Large intestine (tissue), 3 donors: ENCODE measurements at regions not wholly inside any gene's neighbourhood (a gene's known extent, or its start where the extent isn't known, plus 50 kb on each side); places are given as distances from the start of the nearest gene placed in this dataset.

Experiments used
- DNase-seq, 2 donors: peaks; one replicate each; pipeline versions ENCODE4 v3.0.0 to v3.0.0-alpha.2; 2013
- H3K27ac ChIP-seq: one replicate; pipeline ENCODE4 v1.5.1; 2013; ENCODE audit warnings: low read length
- H3K27me3 ChIP-seq: 2 replicates; pipeline ENCODE4 v1.6.1; 2013; ENCODE audit warnings: low read length; ENCODE audit not compliant: control insufficient read depth, insufficient read depth
- H3K36me3 ChIP-seq: 2 replicates; pipeline ENCODE4 v1.6.1; 2013; ENCODE audit warnings: low read length; ENCODE audit not compliant: control insufficient read depth, insufficient read depth
- H3K4me1 ChIP-seq: one replicate; pipeline ENCODE4 v1.6.1; 2013; ENCODE audit warnings: low read length; ENCODE audit not compliant: control insufficient read depth, insufficient read depth
- H3K4me3 ChIP-seq: one replicate; pipeline ENCODE4 v1.5.1; 2013; ENCODE audit warnings: low read length
- H3K9me3 ChIP-seq: one replicate; pipeline ENCODE4 v1.6.1; 2013; ENCODE audit warnings: mild to moderate bottlenecking, low read depth, low read length, moderate library complexity; ENCODE audit not compliant: control insufficient read depth
- WGBS: methylation state at CpG from one replicate; pipeline ENCODE4 v1.1.5; 2013; ENCODE audit warnings: low lambda C conversion rate; ENCODE audit not compliant: insufficient coverage; 5-methylcytosine and 5-hydroxymethylcytosine counted together

- no peaks in the 10 kb centered on the region for H3K4me1 ChIP-seq
- H3K9me3 ChIP-seq, result no peaks in the 10 kb centered on the region
- H3K27me3 ChIP-seq, result no peaks in the 10 kb centered on the region
- H3K27ac ChIP-seq, result no peak overlapping the region
- H3K36me3 ChIP-seq, result no peaks in the 10 kb centered on the region
- no peak overlapping the region for H3K4me3 ChIP-seq
- DNase-seq, result no peak
- no CpG with 5 or more reads among the region's 5 CpGs for whole genome bisulfite sequencing
Measured at GRCh38 chrX:27008486-27008885, 454.7 kb downstream of the PPP4R3C start.

DNA sequence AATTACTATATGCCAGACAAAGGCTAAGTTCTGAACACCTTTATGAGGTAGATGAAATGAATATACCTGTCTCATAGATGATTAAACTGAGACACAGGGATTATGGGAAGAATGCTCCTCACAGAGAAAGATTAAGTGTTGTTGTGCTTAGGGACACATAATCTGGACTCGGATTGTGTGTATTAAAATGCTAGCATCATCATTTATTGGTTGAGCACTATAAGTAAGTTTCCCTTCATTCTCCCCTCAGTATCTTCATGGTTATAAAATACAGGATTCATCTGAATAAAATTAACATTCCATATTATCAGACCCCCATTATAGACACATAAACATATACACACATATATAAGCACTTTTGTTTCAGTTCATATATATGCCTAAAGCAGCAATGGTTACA lies 463.5 kb downstream of the PPP4R3C start:
- Histone ChIP-seq H3K4me3 (no peak overlapping the region), H3K27ac (no peak overlapping the region), H3K4me1 (no peaks in the 10 kb centered on the region), H3K9me3 (no peaks in the 10 kb centered on the region), H3K27me3 (no peaks in the 10 kb centered on the region), H3K36me3 (no peaks in the 10 kb centered on the region)
- no CpG with 5 or more reads among the region's 1 CpG for WGBS
- DNase-seq, result no peak

DNA sequence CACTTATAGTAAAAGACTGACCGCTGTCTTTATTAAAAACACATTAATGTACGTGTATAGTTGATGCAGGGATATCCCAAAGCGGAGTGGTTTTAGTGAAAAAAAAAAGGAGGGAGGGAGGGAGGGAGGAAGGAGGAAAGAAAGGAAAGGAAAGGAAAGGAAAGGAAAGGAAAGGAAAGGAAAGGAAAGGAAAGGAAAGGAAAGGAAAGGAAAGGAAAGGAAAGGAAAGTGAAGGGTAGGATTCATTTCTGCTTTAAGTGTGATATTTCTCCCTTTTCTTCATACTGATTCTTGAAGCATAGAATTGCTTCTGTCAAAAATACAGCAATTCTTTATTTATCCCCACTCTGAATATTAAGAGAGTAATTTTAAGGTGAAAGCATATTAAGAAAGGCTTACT lies 504.9 kb downstream of the PPP4R3C start:
- no peak overlapping the region for H3K4me3 ChIP-seq
- no peak for DNase-seq
- 100% methylated on average over 1 of the region's 3 CpGs for WGBS
- H3K4me1 ChIP-seq, result no peaks in the 10 kb centered on the region
- H3K27me3 ChIP-seq, result no peaks in the 10 kb centered on the region
- H3K27ac ChIP-seq, result no peak overlapping the region
- H3K36me3 ChIP-seq, result no peaks in the 10 kb centered on the region
- no peaks in the 10 kb centered on the region for H3K9me3 ChIP-seq

- Histone ChIP-seq H3K36me3 (no peaks in the 10 kb centered on the region), H3K4me3 (no peak overlapping the region), H3K27me3 (no peaks in the 10 kb centered on the region), H3K9me3 (no peaks in the 10 kb centered on the region), H3K4me1 (no peaks in the 10 kb centered on the region), H3K27ac (no peak overlapping the region)
- 20% methylated on average over 1 of the region's 2 CpGs for WGBS
- DNase-seq, result no peak
Measured at GRCh38 chrX:26954029-26954428, 509.1 kb downstream of the PPP4R3C start.

- no CpG with 5 or more reads among the region's 2 CpGs for WGBS
- H3K27me3 ChIP-seq, result no peaks in the 10 kb centered on the region
- H3K4me1 ChIP-seq, result no peaks in the 10 kb centered on the region
- no peaks in the 10 kb centered on the region for H3K9me3 ChIP-seq
- H3K27ac ChIP-seq, result no peak overlapping the region
- no peaks in the 10 kb centered on the region for H3K36me3 ChIP-seq
- no peak for DNase-seq
- H3K4me3 ChIP-seq, result no peak overlapping the region
Measured at GRCh38 chrX:26952213-26952612, 510.9 kb downstream of the PPP4R3C start.

GRCh38 chrX:26927419-26927818 lies 535.7 kb downstream of the PPP4R3C start:
- no peaks in the 10 kb centered on the region for H3K4me1 ChIP-seq
- WGBS, result no CpG with 5 or more reads among the region's 2 CpGs
- no peaks in the 10 kb centered on the region for H3K9me3 ChIP-seq
- H3K27ac ChIP-seq, result no peak overlapping the region
- H3K4me3 ChIP-seq, result no peak overlapping the region
- DNase-seq, result no peak
- no peaks in the 10 kb centered on the region for H3K27me3 ChIP-seq
- no peaks in the 10 kb centered on the region for H3K36me3 ChIP-seq

- Histone ChIP-seq H3K27me3 (no peaks in the 10 kb centered on the region), H3K4me1 (no peaks in the 10 kb centered on the region), H3K36me3 (no peaks in the 10 kb centered on the region), H3K4me3 (no peak overlapping the region), H3K9me3 (no peaks in the 10 kb centered on the region), H3K27ac (no peak overlapping the region)
- DNase-seq, result no peak
Measured at GRCh38 chrX:26925088-26925487, 538.1 kb downstream of the PPP4R3C start.

DNA sequence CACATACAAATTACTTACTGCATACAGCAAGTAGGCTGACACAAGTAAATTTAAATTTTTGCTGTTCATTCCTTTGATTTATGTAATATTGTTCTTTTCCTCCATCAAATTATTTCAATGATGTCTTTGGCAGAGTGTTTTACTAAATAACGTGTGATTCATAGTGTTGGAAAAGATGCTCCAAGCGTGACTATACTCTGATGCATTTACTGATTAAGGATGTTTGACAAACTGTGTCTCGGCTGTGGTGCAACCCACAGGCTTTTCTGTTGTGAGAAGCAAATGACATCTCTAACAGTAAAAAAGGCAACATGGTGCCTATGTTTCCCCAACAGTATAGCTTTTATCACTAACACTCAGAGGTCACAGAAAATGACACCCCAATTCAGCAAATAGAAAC lies 540.9 kb downstream of the PPP4R3C start:
- H3K4me1 ChIP-seq, result no peaks in the 10 kb centered on the region
- H3K9me3 ChIP-seq, result no peaks in the 10 kb centered on the region
- H3K36me3 ChIP-seq, result no peaks in the 10 kb centered on the region
- H3K4me3 ChIP-seq, result no peak overlapping the region
- H3K27me3 ChIP-seq, result no peaks in the 10 kb centered on the region
- H3K27ac ChIP-seq, result no peak overlapping the region
- WGBS, result no CpG with 5 or more reads among the region's 3 CpGs
- no peak for DNase-seq

GRCh38 chrX:26918631-26919030 lies 544.5 kb downstream of the PPP4R3C start:
- H3K27ac ChIP-seq, result no peak overlapping the region
- H3K36me3 ChIP-seq, result no peaks in the 10 kb centered on the region
- no CpG with 5 or more reads among the region's 4 CpGs for WGBS
- no peak for DNase-seq
- H3K4me1 ChIP-seq, result no peaks in the 10 kb centered on the region
- no peaks in the 10 kb centered on the region for H3K9me3 ChIP-seq
- H3K27me3 ChIP-seq, result no peaks in the 10 kb centered on the region
- no peak overlapping the region for H3K4me3 ChIP-seq

- H3K9me3 ChIP-seq, result no peaks in the 10 kb centered on the region
- DNase-seq, result no peak
- no peak overlapping the region for H3K27ac ChIP-seq
- no peaks in the 10 kb centered on the region for H3K36me3 ChIP-seq
- no peak overlapping the region for H3K4me3 ChIP-seq
- 100% methylated on average over 1 of the region's 5 CpGs for WGBS
- H3K27me3 ChIP-seq, result no peaks in the 10 kb centered on the region
- no peaks in the 10 kb centered on the region for H3K4me1 ChIP-seq
Measured at GRCh38 chrX:26916991-26917390, 546.1 kb downstream of the PPP4R3C start.

DNA sequence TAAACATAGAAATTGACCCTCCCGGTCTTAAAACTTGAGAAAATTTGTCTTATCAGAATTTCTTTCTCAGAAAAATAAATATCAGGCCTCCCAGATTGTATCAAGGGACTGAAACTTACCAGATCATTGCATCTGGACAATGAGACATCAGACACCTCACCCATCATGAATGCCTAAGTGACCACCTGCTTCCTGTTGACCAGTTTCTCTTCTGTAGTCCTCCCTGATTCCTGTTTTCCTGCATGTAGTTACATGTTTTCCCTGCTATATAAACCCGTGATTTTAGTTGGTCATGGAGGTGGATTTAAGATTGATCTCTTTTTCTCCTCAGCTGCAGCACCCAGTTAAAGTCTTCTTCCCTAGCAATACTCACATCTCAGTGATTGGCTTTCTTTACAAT lies 548.1 kb downstream of the PPP4R3C start:
- Histone ChIP-seq H3K4me1 (no peaks in the 10 kb centered on the region), H3K4me3 (no peak overlapping the region), H3K36me3 (no peaks in the 10 kb centered on the region), H3K9me3 (no peaks in the 10 kb centered on the region), H3K27me3 (no peaks in the 10 kb centered on the region), H3K27ac (no peak overlapping the region)
- WGBS, result no CpG with 5 or more reads among the region's 2 CpGs
- DNase-seq, result no peak
